IMR-90 (cell line): ENCODE measurements at regions not wholly inside any gene's neighbourhood (a gene's known extent, or its start where the extent isn't known, plus 50 kb on each side); places are given as distances from the start of the nearest gene placed in this dataset.

ENCODE experiments used
- BHLHE40 ChIP-seq: fragments of 150-350 bp; IDR thresholded peaks from 2 replicates; pipeline ENCODE4 v1.6.1; 2016; ENCODE audit warnings: mild to moderate bottlenecking, low read depth, low read length
- CEBPB ChIP-seq: IDR thresholded peaks from 2 replicates; pipeline ENCODE4 v1.6.1; 2012; ENCODE audit warnings: low read depth, low read length, improper control_type of control experiment
- CHD1 ChIP-seq: IDR thresholded peaks from 2 replicates; pipeline ENCODE4 v1.6.1; 2012; ENCODE audit warnings: low read depth, low read length, improper control_type of control experiment
- FOS ChIP-seq: fragments of 150-350 bp; IDR thresholded peaks from 2 replicates; pipeline ENCODE4 v1.6.1; 2016; ENCODE audit warnings: low read depth, low read length
- MAFK ChIP-seq: IDR thresholded peaks from 2 replicates; pipeline ENCODE4 v1.6.1; 2012; ENCODE audit warnings: low read depth, low read length, improper control_type of control experiment
- MAZ ChIP-seq: IDR thresholded peaks from 2 replicates; pipeline ENCODE4 v1.6.1; 2012; ENCODE audit warnings: low read depth, mild to moderate bottlenecking, low read length, improper control_type of control experiment, moderate library complexity, borderline replicate concordance
- POLR2A ChIP-seq: IDR thresholded peaks from 2 replicates; pipeline ENCODE4 v1.6.1; 2012; ENCODE audit warnings: mild to moderate bottlenecking, low read depth, low read length
- RCOR1 ChIP-seq: IDR thresholded peaks from 2 replicates; pipeline ENCODE4 v1.6.1; 2012; ENCODE audit warnings: mild to moderate bottlenecking, low read length, improper control_type of control experiment; ENCODE audit not compliant: insufficient replicate concordance
- TF ChIP-seq, protein P1 (sequence below): conservative IDR thresholded peaks from 2 replicates; pipeline ENCODE4 v1.5.1; 2012; ENCODE audit warnings: mild to moderate bottlenecking, low read depth, low read length, improper control_type of control experiment
- TF ChIP-seq, protein P2 (sequence below): fragments of 150-350 bp; IDR thresholded peaks from 2 replicates; pipeline ENCODE4 v1.6.1; 2016; ENCODE audit warnings: low read depth, mild to moderate bottlenecking, low read length, moderate library complexity, borderline replicate concordance
- TF ChIP-seq, protein P3 (sequence below): fragments of 150-350 bp; IDR thresholded peaks from 2 replicates; pipeline ENCODE4 v1.6.1; 2017; ENCODE audit warnings: mild to moderate bottlenecking, antibody characterized with exemption, low read length, low read depth

DNA sequence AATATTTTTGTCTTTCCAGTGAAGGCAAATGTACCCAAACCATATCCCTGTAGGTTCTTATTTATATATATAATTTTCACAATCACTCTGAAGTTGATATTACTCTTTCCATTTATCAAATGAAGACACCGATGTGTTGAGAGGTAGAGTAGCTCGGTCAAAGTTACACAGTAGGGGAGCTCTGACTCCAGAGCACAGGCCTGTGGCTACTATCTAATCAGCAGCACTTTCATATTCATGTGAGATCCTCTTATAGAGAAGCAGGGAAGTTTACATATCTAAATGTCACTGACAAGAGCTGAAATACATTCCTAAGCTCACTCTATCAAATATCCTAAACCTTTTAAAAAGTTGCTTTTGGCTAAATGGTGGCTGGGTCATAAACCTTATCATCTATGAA is 241.1 kb upstream of the B3GALT2 start:
- TF ChIP-seq POLR2A (no peak), BHLHE40 (no peak), MAFK (no peak), CHD1 (no peak), MAZ (no peak), FOS (no peak), RCOR1 (no peak), CEBPB (no peak)
- TF ChIP-seq, protein P1, sequence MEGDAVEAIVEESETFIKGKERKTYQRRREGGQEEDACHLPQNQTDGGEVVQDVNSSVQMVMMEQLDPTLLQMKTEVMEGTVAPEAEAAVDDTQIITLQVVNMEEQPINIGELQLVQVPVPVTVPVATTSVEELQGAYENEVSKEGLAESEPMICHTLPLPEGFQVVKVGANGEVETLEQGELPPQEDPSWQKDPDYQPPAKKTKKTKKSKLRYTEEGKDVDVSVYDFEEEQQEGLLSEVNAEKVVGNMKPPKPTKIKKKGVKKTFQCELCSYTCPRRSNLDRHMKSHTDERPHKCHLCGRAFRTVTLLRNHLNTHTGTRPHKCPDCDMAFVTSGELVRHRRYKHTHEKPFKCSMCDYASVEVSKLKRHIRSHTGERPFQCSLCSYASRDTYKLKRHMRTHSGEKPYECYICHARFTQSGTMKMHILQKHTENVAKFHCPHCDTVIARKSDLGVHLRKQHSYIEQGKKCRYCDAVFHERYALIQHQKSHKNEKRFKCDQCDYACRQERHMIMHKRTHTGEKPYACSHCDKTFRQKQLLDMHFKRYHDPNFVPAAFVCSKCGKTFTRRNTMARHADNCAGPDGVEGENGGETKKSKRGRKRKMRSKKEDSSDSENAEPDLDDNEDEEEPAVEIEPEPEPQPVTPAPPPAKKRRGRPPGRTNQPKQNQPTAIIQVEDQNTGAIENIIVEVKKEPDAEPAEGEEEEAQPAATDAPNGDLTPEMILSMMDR: no peak
- TF ChIP-seq, protein P2, sequence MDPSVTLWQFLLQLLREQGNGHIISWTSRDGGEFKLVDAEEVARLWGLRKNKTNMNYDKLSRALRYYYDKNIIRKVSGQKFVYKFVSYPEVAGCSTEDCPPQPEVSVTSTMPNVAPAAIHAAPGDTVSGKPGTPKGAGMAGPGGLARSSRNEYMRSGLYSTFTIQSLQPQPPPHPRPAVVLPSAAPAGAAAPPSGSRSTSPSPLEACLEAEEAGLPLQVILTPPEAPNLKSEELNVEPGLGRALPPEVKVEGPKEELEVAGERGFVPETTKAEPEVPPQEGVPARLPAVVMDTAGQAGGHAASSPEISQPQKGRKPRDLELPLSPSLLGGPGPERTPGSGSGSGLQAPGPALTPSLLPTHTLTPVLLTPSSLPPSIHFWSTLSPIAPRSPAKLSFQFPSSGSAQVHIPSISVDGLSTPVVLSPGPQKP: no peak
- TF ChIP-seq, protein P3, sequence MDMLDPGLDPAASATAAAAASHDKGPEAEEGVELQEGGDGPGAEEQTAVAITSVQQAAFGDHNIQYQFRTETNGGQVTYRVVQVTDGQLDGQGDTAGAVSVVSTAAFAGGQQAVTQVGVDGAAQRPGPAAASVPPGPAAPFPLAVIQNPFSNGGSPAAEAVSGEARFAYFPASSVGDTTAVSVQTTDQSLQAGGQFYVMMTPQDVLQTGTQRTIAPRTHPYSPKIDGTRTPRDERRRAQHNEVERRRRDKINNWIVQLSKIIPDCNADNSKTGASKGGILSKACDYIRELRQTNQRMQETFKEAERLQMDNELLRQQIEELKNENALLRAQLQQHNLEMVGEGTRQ: no peak
